Spinal cord (tissue), 9 donors: ENCODE measurements at regions not wholly inside any gene's neighbourhood (a gene's known extent, or its start where the extent isn't known, plus 50 kb on each side); places are given as distances from the start of the nearest gene placed in this dataset.
"Not testable (repeated sequence)": the region's sequence is repeated elsewhere in the genome, so short reads cannot be mapped to it uniquely, and the experiment has no call there.

Experiments
- DNase-seq, 6 donors: peaks; one replicate each; pipeline versions ENCODE4 v3.0.0 to v3.0.0-alpha.2; 2013 to 2015; ENCODE audit warnings: low spot score in 6 of 6, low read depth in 4 of 6
- H3K27ac ChIP-seq: one replicate; pipeline ENCODE4 v1.5.1; 2013; ENCODE audit warnings: low read depth, low read length, control low read depth
- H3K27me3 ChIP-seq: one replicate; pipeline ENCODE4 v1.6.1; 2013; ENCODE audit warnings: low read length; ENCODE audit not compliant: control insufficient read depth, insufficient read depth
- H3K36me3 ChIP-seq: one replicate; pipeline ENCODE4 v1.6.1; 2013; ENCODE audit warnings: low read length; ENCODE audit not compliant: control insufficient read depth, insufficient read depth
- H3K4me1 ChIP-seq: one replicate; pipeline ENCODE4 v1.6.1; 2013; ENCODE audit warnings: low read length; ENCODE audit not compliant: control insufficient read depth, insufficient read depth
- H3K4me3 ChIP-seq: one replicate; pipeline ENCODE4 v1.5.1; 2013; ENCODE audit warnings: low read depth, low read length, control low read depth
- H3K9me3 ChIP-seq: one replicate; pipeline ENCODE4 v1.6.1; 2013; ENCODE audit warnings: low read length; ENCODE audit not compliant: control insufficient read depth, insufficient read depth
- WGBS: methylation state at CpG from one replicate; pipeline ENCODE4 v1.1.5; 2013; ENCODE audit warnings: missing lambda C conversion rate; ENCODE audit not compliant: insufficient coverage; 5-methylcytosine and 5-hydroxymethylcytosine counted together
- donor health status: healthy.

DNA sequence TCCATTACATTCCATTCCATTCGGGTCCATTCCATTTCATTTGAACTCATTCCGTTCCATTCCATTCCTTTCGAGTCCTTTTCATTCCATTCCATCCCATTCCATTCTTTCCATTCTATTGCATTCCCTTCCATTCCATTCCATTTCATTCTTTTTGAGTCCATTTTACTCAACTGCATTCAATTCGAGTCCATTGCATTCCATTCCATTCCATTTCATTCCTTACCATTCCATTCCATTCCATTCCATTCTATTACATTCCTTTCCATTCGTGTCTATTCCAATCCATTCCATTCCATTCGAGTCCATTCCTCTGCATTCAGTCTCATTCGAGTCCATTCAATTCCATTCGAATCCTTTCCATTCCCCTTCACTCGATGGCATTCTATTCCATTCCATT is 1128.8 kb downstream of the RPIA start:
- no peak for DNase-seq
- H3K27ac ChIP-seq: no peak overlapping the region
- no peak overlapping the region for H3K4me3 ChIP-seq
- H3K4me1 ChIP-seq: no peaks in the 10 kb centered on the region
- no peaks in the 10 kb centered on the region for H3K27me3 ChIP-seq
- H3K36me3 ChIP-seq: no peaks in the 10 kb centered on the region
- 61% methylated on average over 9 of the region's 9 CpGs for WGBS
- H3K9me3 ChIP-seq: peaks cover 3% of the 10 kb centered on the region

DNA sequence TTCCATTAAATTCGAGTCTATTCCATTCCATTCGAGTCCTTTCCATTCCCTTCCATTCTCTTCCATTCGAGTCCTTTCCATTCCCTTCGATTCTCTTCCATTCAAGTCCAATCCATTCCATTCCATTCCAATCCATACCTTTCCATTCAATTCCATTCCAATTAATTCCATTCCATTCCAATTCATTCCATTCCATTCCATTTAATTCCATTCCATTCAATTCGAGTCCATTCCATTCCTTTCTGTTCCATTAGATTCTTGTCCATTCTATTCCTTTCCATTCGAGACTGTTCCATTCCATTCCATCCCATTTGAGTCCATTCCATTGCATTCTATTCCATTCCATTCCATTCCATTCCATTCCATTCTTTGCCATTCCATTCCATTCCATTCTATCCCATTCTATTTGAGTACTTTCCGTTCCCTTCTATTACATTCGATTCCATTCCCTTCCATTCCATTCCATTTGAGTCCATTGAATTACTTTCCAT is 1130.0 kb downstream of the RPIA start:
- Histone ChIP-seq H3K27ac (no peak overlapping the region), H3K9me3 (peaks cover 8% of the 10 kb centered on the region)

DNA sequence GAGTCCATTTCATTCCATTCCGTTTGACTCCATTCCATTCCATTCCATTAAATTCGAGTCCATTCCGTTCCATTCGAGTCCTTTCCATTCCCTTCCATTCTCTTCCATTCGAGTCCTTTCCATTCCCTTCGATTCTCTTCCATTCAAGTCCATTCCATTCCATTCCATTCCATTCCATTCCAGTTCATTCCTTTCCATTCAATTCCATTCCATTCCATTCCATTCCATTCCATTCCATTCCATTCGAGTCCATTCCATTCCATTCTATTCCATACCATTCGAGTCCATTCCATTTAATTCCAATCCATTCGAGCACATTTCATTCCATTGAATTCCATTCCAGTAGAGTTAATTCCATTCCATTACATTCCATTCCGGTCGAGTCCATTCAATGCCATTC is 1130.9 kb downstream of the RPIA start:
- not testable (repeated sequence) for DNase-seq, H3K27ac ChIP-seq, H3K9me3 ChIP-seq, H3K4me1 ChIP-seq, H3K4me3 ChIP-seq, H3K27me3 ChIP-seq, H3K36me3 ChIP-seq
- WGBS: 62% methylated on average over 11 of the region's 11 CpGs

More for the DNA sequence above, 1130.0 kb downstream of the RPIA start:
- no peak overlapping the region for H3K4me3 ChIP-seq
- WGBS: 63% methylated on average over 8 of the region's 8 CpGs
- no peaks in the 10 kb centered on the region for H3K4me1 ChIP-seq
- no peaks in the 10 kb centered on the region for H3K27me3 ChIP-seq
- H3K36me3 ChIP-seq: no peaks in the 10 kb centered on the region
- no peak for DNase-seq

DNA sequence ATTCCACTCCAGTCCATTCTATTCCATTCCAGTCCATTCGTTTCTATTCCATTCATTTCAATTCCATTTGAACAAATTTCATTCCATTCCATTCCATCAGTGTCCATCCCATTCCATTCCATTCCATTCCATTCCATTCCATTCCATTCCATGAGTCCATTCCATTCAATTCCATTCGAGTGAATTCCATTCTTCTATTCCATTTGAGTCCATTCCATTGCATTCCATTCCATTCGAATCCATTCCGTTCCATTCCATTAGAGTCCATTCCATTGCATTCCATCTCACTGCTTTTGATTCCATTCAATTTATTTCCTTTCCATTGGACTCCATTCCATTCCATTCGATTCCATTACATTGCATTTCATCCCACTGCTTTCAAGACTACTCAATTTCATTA is 1132.1 kb downstream of the RPIA start:
- peaks cover 11% of the 10 kb centered on the region for H3K9me3 ChIP-seq
- DNase-seq: no peak
- WGBS: 58% methylated on average over 5 of the region's 5 CpGs
- no peaks in the 10 kb centered on the region for H3K27me3 ChIP-seq
- no peaks in the 10 kb centered on the region for H3K4me1 ChIP-seq
- no peaks in the 10 kb centered on the region for H3K36me3 ChIP-seq
- H3K27ac ChIP-seq: no peak overlapping the region
- H3K4me3 ChIP-seq: no peak overlapping the region

DNA sequence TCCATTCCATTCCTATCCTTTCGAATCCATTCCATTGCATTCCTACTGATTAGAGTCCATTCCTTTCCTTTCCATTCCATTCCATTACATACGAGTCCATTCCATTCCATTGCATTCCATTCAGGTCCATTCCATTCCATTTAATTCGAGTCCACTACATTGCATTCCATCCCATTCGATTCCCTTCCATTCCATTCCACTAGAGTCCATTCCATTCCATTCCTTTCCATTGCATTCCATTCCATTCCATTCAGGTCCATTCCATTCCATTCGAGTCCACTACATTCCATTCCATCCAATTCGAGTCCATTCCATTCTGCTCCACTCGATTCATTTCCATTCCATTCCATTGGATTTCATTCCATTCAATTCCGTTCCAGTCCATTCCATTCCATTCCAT is 1133.6 kb downstream of the RPIA start:
- DNase-seq: no peak
- Histone ChIP-seq H3K4me1 (no peaks in the 10 kb centered on the region), H3K9me3 (peaks cover 18% of the 10 kb centered on the region), H3K27ac (no peak overlapping the region), H3K36me3 (no peaks in the 10 kb centered on the region), H3K27me3 (no peaks in the 10 kb centered on the region), H3K4me3 (no peak overlapping the region)
- WGBS: 67% methylated on average over 8 of the region's 8 CpGs

DNA sequence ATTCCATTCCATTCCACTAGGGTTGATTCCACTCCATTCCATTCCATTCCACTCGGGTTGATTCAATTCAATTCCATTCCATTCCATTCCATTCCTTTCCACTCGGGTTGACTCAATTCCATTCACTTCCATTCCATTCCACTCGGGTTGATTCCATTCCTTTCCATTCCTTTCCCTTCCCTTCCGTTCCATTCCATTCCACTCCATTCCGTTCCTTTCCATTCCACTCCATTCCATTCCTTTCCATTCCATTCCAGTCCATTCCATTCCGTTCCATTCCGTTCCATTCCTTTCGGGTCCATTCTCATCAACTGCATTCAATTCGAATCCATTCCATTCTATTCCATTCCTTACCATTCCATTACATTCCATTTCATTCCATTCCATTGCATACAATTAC is 1135.3 kb downstream of the RPIA start:
- peaks cover 18% of the 10 kb centered on the region for H3K9me3 ChIP-seq
- H3K36me3 ChIP-seq, DNase-seq, H3K27ac ChIP-seq, H3K27me3 ChIP-seq, H3K4me1 ChIP-seq, H3K4me3 ChIP-seq: not testable (repeated sequence)
- 68% methylated on average over 9 of the region's 9 CpGs for WGBS

DNA sequence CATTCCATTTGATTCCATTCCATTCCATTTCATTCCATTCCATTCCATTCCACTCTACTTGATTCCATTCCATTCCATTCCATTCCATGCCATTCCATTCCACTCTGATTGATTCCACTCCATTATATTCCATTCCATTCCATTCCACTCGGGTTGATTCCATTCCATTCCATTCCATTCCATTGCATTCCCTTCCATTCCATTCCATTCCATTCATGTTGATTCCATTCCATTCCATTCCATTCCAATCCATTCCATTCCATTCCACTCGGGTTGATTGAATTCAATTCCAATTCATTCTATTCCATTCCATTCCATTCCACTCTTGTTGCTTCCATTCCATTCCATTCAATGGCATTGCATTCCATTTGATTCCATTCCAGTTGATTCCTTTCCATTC is 1136.4 kb downstream of the RPIA start:
- H3K9me3 ChIP-seq: peaks cover 22% of the 10 kb centered on the region
- H3K27ac ChIP-seq: not testable (repeated sequence)

DNA sequence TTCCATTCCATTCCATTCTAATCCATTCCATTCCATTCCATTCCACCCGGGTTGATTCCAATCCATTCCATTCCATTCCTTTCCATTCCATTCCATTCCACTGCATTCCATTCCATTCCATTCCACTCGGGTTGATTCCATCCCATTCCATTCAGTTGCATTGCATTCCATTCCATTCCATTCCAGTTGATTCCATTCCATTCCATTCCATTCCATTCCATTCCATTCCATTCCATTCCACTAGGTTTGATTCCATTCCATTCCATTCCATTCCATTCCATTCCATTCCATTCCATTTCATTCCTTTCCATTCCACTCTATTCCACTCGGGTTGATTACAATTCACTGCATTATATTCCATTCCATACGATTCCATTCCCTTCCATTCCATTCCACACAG is 1136.9 kb downstream of the RPIA start:
- H3K9me3 ChIP-seq: peaks cover 22% of the 10 kb centered on the region
- not testable (repeated sequence) for H3K27me3 ChIP-seq, H3K36me3 ChIP-seq, H3K27ac ChIP-seq, H3K4me3 ChIP-seq, DNase-seq, H3K4me1 ChIP-seq
- WGBS: 49% methylated on average over 4 of the region's 4 CpGs

More for the DNA sequence above, 1136.4 kb downstream of the RPIA start:
- not testable (repeated sequence) for H3K4me1 ChIP-seq, H3K27me3 ChIP-seq, H3K4me3 ChIP-seq, DNase-seq, H3K36me3 ChIP-seq
- WGBS: 50% methylated on average over 2 of the region's 2 CpGs

DNA sequence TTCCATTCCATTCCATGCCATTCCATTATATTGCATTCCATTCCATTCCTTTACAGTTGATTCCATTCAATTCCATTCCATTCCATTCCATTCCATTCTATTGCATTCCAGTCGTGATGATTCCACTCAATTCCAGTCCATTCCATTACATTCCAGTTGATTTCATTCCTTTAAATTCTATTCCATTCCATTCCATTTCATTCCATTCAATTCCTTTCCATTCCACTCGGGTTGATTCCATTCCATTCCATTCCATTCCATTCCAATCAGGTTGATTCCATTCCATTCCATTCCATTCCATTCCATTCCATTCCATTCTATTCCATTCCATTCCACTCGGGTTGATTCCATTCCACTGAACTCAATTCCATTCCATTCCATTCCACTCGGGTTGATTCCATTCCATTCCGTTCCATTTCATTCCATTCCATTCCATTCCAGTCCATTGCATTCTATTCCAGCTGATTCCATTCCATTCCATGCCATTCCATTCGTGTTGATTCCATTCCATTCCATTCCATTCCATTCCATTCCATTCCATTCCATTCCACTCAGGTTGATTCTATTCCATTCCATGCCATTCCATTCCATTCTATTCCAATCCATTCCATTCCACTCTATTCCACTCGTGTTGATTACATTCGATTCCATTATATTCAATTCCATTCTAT is 1137.6 kb downstream of the RPIA start:
- H3K27me3 ChIP-seq, H3K27ac ChIP-seq, H3K4me1 ChIP-seq, H3K4me3 ChIP-seq, H3K36me3 ChIP-seq: not testable (repeated sequence)
- H3K9me3 ChIP-seq: peaks cover 22% of the 10 kb centered on the region
- 55% methylated on average over 8 of the region's 8 CpGs for WGBS
- DNase-seq: peak in 1 of 6 donors; percentile 29

DNA sequence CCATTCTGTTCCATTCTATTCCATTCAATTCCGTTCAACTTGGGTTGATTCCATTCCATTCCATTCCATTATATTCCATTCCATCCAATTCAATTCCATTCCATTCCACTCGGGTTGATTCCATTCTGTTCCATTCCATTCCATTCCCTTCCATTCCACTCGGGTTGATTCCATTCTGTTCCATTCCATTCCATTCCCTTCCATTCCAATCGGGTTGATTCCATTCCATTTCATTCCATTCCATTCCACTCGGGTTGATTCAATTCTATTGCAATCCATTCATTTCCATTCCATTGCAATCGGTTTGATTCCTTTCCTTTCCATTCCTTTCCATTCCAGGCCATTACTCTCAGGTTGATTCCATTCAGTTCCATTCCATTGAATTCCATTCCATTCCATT is 1138.4 kb downstream of the RPIA start:
- H3K4me1 ChIP-seq: no peaks in the 10 kb centered on the region
- H3K27ac ChIP-seq: no peak overlapping the region
- peaks cover 22% of the 10 kb centered on the region for H3K9me3 ChIP-seq
- H3K27me3 ChIP-seq: no peaks in the 10 kb centered on the region
- no peak overlapping the region for H3K4me3 ChIP-seq
- 68% methylated on average over 6 of the region's 6 CpGs for WGBS
- H3K36me3 ChIP-seq: no peaks in the 10 kb centered on the region
- no peak for DNase-seq
